ENCODE measurements at regions not wholly inside any gene's neighbourhood (a gene's known extent, or its start where the extent isn't known, plus 50 kb on each side); places are given as distances from the start of the nearest gene placed in this dataset.

- Histone ChIP-seq H3K4me3 (no peak overlapping the region), H3K27me3 (ENCODE audit: insufficient read depth) (no peaks in the 10 kb centered on the region), H3K79me2 (replicated peaks; ENCODE audit: insufficient read depth) (no peaks in the 10 kb centered on the region), H3F3A (replicated peaks; ENCODE audit: low read depth) (no peaks in the 10 kb centered on the region), H2AFZ (no peak overlapping the region), H3K4me1 (ENCODE audit: insufficient read depth) (no peaks in the 10 kb centered on the region), H3K27ac (ENCODE audit: low read depth) (no peak overlapping the region), H3K36me3 (ENCODE audit: insufficient read depth) (no peaks in the 10 kb centered on the region), H4K20me1 (replicated peaks; ENCODE audit: insufficient read depth) (no peaks in the 10 kb centered on the region), H3K9me2 (ENCODE audit: insufficient read depth) (no peaks in the 10 kb centered on the region), H3K4me2 (no peak overlapping the region)
- TF ChIP-seq EZH2phosphoT487 (IDR thresholded peaks at IDR 0.05; ENCODE audit: unreplicated experiment) (no peak), ZNF462 (CRISPR knock-in tag; IDR thresholded peaks at IDR 0.05) (no peak), ZNF114 (CRISPR knock-in tag; IDR thresholded peaks at IDR 0.05) (no peak), STAT1 (IDR thresholded peaks at IDR 0.05; ENCODE audit: unreplicated experiment) (no peak)
- ATAC-seq (no peak), DNase-seq (ENCODE audit: low spot score) (no peak)
- no peak overlapping the region for H3K27ac Mint-ChIP-seq
- H3K9me3 Mint-ChIP-seq = peaks cover 31% of the 10 kb centered on the region
- H3K27me3 Mint-ChIP-seq (ENCODE audit: insufficient read depth, low read depth, poor library complexity) = peaks cover 2% of the 10 kb centered on the region
- H3K4me3 Mint-ChIP-seq = no peak overlapping the region
- H3K36me3 Mint-ChIP-seq (ENCODE audit: low read depth) = peaks cover 19% of the 10 kb centered on the region
- H3K4me1 Mint-ChIP-seq = peaks cover under 1% of the 10 kb centered on the region; the same call in 1 of the 3 replicates
Observed at GRCh38 chr6:150773969-150774368, 91.5 kb upstream of the MTHFD1L start.

GRCh38 chr6:150775415-150776203 is 89.9 kb upstream of the MTHFD1L start:
- no peak overlapping the region for H3K27ac ChIP-seq (ENCODE audit: low read depth)
- Mint-ChIP-seq H3K9me3 (peaks cover 31% of the 10 kb centered on the region), H3K4me3 (no peak overlapping the region), H3K27ac (no peak overlapping the region), H3K4me1 (peaks cover 2% of the 10 kb centered on the region; the same call in 2 of the 3 replicates), H3K27me3 (ENCODE audit: insufficient read depth, low read depth, poor library complexity) (no peaks in the 10 kb centered on the region), H3K36me3 (ENCODE audit: low read depth) (peaks cover 19% of the 10 kb centered on the region)
- H2AFZ ChIP-seq = no peak overlapping the region
- no peaks in the 10 kb centered on the region for H3K4me1 ChIP-seq (ENCODE audit: insufficient read depth)
- H3F3A ChIP-seq (replicated peaks; ENCODE audit: low read depth) = no peaks in the 10 kb centered on the region
- no peaks in the 10 kb centered on the region for H3K9me2 ChIP-seq (ENCODE audit: insufficient read depth)
- DNase-seq (ENCODE audit: low spot score) (no peak), ATAC-seq (no peak)
- no peaks in the 10 kb centered on the region for H3K79me2 ChIP-seq (replicated peaks; ENCODE audit: insufficient read depth)
- no peaks in the 10 kb centered on the region for H3K27me3 ChIP-seq (ENCODE audit: insufficient read depth)
- no peak overlapping the region for H3K4me3 ChIP-seq
- no peaks in the 10 kb centered on the region for H4K20me1 ChIP-seq (replicated peaks; ENCODE audit: insufficient read depth)
- H3K36me3 ChIP-seq (ENCODE audit: insufficient read depth) = no peaks in the 10 kb centered on the region
- H3K4me2 ChIP-seq = no peak overlapping the region
- TF ChIP-seq, protein P1, sequence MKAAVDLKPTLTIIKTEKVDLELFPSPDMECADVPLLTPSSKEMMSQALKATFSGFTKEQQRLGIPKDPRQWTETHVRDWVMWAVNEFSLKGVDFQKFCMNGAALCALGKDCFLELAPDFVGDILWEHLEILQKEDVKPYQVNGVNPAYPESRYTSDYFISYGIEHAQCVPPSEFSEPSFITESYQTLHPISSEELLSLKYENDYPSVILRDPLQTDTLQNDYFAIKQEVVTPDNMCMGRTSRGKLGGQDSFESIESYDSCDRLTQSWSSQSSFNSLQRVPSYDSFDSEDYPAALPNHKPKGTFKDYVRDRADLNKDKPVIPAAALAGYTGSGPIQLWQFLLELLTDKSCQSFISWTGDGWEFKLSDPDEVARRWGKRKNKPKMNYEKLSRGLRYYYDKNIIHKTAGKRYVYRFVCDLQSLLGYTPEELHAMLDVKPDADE (IDR thresholded peaks at IDR 0.05) = no peak
- no peak for TF ChIP-seq ZNF114 (CRISPR knock-in tag; IDR thresholded peaks at IDR 0.05)
- TF ChIP-seq STAT1 (IDR thresholded peaks at IDR 0.05; ENCODE audit: unreplicated experiment) = no peak
- no peak for TF ChIP-seq POLR2AphosphoS5 (IDR thresholded peaks at IDR 0.05; ENCODE audit: low read depth)
- TF ChIP-seq CTCF (conservative IDR thresholded peaks at IDR 0.05; ENCODE audit: low read depth in 2 of 2) = no peak
- TF ChIP-seq JUNB (IDR thresholded peaks at IDR 0.05; ENCODE audit: unreplicated experiment) = no peak
- TF ChIP-seq ZNF331 (CRISPR knock-in tag; IDR thresholded peaks at IDR 0.05; ENCODE audit: low read depth) = no peak
- TF ChIP-seq EZH2 (IDR thresholded peaks at IDR 0.05; ENCODE audit: low read depth, unreplicated experiment) = no peak
- TF ChIP-seq EZH2phosphoT487 (IDR thresholded peaks at IDR 0.05; ENCODE audit: unreplicated experiment) = no peak
